Neural cell (in vitro differentiated cells): ENCODE measurements at regions not wholly inside any gene's neighbourhood (a gene's known extent, or its start where the extent isn't known, plus 50 kb on each side); places are given as distances from the start of the nearest gene placed in this dataset.

Experiments
- EP300 ChIP-seq: fragments of 450-650 bp; conservative IDR thresholded peaks from 2 replicates; pipeline ENCODE4 v1.6.1; 2014; ENCODE audit warnings: antibody characterized with exemption, mild to moderate bottlenecking, moderate library complexity; ENCODE audit not compliant: poor library complexity, severe bottlenecking
- POLR2AphosphoS5 ChIP-seq: IDR thresholded peaks from 2 replicates; pipeline ENCODE4 v1.6.1; 2012
- RAD21 ChIP-seq: fragments of 450-650 bp; conservative IDR thresholded peaks from 2 replicates; pipeline ENCODE4 v1.6.1; 2014; ENCODE audit warnings: antibody characterized with exemption, mild to moderate bottlenecking, moderate library complexity
- TAF1 ChIP-seq: IDR thresholded peaks from 2 replicates; pipeline ENCODE4 v1.6.1; 2012; ENCODE audit warnings: low read depth
- TF ChIP-seq, protein P1 (sequence below): fragments of 450-650 bp; IDR thresholded peaks from 2 replicates; pipeline ENCODE4 v1.5.1; 2014; ENCODE audit warnings: antibody characterized with exemption, mild to moderate bottlenecking, moderate library complexity; ENCODE audit not compliant: poor library complexity, severe bottlenecking

DNA sequence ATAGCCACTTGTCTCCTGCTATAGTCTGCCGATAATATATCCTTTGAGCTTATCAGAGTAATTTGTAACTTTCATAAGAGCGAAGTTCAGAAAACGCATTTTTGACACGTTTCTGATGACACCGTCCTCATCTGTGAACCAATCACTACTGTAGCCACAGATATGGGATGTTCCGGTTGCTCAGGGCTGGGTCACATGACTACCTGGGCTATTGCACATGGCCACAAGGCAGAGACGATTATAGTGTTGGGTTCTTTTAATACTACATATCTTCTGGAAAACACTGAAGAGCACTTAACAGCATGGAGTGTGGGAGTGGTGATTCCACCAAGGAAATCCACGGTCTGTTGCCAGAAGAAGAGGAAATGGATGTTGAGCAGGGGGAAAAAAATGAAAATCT, 115.0 kb upstream of the ADRA1B start:
- TF ChIP-seq EP300 (no peak), TAF1 (no peak), POLR2AphosphoS5 (no peak), RAD21 (no peak)
- TF ChIP-seq, protein P1, sequence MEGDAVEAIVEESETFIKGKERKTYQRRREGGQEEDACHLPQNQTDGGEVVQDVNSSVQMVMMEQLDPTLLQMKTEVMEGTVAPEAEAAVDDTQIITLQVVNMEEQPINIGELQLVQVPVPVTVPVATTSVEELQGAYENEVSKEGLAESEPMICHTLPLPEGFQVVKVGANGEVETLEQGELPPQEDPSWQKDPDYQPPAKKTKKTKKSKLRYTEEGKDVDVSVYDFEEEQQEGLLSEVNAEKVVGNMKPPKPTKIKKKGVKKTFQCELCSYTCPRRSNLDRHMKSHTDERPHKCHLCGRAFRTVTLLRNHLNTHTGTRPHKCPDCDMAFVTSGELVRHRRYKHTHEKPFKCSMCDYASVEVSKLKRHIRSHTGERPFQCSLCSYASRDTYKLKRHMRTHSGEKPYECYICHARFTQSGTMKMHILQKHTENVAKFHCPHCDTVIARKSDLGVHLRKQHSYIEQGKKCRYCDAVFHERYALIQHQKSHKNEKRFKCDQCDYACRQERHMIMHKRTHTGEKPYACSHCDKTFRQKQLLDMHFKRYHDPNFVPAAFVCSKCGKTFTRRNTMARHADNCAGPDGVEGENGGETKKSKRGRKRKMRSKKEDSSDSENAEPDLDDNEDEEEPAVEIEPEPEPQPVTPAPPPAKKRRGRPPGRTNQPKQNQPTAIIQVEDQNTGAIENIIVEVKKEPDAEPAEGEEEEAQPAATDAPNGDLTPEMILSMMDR = no peak
